ENCODE measurements at regions not wholly inside any gene's neighbourhood (a gene's known extent, or its start where the extent isn't known, plus 50 kb on each side); places are given as distances from the start of the nearest gene placed in this dataset.

GRCh38 chr10:3911241-3911640 lies 126.2 kb upstream of the KLF6 start:
- TF ChIP-seq, protein P1, sequence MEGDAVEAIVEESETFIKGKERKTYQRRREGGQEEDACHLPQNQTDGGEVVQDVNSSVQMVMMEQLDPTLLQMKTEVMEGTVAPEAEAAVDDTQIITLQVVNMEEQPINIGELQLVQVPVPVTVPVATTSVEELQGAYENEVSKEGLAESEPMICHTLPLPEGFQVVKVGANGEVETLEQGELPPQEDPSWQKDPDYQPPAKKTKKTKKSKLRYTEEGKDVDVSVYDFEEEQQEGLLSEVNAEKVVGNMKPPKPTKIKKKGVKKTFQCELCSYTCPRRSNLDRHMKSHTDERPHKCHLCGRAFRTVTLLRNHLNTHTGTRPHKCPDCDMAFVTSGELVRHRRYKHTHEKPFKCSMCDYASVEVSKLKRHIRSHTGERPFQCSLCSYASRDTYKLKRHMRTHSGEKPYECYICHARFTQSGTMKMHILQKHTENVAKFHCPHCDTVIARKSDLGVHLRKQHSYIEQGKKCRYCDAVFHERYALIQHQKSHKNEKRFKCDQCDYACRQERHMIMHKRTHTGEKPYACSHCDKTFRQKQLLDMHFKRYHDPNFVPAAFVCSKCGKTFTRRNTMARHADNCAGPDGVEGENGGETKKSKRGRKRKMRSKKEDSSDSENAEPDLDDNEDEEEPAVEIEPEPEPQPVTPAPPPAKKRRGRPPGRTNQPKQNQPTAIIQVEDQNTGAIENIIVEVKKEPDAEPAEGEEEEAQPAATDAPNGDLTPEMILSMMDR (IDR thresholded peaks at IDR 0.05) = no peak
- no peak for TF ChIP-seq POLR2AphosphoS5 (IDR thresholded peaks at IDR 0.05; ENCODE audit: low read depth, low read length)

Data from Panc1 (cell line).